ENCODE measurements at regions not wholly inside any gene's neighbourhood (a gene's known extent, or its start where the extent isn't known, plus 50 kb on each side); places are given as distances from the start of the nearest gene placed in this dataset.

DNA sequence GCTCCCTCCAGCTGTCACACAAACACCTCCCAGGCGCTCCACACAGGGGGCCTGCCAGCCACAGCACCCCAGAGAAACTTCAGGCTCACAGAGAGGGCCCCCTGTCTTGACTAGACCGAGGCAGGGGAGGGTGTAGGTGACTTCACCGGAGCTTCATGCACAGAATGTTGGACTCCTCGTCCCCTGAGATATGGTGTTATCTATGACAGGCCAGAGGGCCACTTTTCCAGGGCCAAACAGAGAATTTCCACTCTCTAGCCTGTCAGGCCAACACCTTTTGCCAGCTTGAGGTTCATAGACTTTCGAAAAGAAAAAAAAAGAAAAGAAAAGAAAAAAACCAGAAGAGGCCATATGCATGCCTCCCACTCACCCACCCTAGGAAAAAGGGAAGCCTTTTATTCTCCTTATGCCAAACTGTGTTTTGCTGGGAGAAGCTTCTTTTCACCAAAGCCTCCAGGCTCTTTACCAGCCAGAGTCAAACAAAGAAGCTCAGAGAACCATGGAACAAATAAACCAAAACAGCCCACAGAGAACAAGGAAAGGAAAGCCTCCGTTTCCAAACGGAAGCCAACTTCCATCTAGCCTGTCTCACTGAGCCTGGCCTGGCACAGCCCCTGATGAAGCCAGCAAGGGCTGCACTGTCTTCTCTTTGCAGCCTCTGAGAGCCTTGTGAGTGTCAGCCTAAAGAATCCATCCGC lies 313.2 kb upstream of the JARID2 start:
- no peak for ATAC-seq
- TF ChIP-seq RARB (CRISPR knock-in tag; IDR thresholded peaks at IDR 0.05): no peak
- TF ChIP-seq ZFP30 (CRISPR knock-in tag; IDR thresholded peaks at IDR 0.05): no peak
- TF ChIP-seq, protein P1, sequence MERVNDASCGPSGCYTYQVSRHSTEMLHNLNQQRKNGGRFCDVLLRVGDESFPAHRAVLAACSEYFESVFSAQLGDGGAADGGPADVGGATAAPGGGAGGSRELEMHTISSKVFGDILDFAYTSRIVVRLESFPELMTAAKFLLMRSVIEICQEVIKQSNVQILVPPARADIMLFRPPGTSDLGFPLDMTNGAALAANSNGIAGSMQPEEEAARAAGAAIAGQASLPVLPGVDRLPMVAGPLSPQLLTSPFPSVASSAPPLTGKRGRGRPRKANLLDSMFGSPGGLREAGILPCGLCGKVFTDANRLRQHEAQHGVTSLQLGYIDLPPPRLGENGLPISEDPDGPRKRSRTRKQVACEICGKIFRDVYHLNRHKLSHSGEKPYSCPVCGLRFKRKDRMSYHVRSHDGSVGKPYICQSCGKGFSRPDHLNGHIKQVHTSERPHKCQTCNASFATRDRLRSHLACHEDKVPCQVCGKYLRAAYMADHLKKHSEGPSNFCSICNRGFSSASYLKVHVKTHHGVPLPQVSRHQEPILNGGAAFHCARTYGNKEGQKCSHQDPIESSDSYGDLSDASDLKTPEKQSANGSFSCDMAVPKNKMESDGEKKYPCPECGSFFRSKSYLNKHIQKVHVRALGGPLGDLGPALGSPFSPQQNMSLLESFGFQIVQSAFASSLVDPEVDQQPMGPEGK (CRISPR knock-in tag; IDR thresholded peaks at IDR 0.05; ENCODE audit: borderline replicate concordance): no peak
- TF ChIP-seq ZFP3 (CRISPR knock-in tag; IDR thresholded peaks at IDR 0.05): no peak
- no peak for TF ChIP-seq GLIS3 (CRISPR knock-in tag; IDR thresholded peaks at IDR 0.05)

- TF ChIP-seq TSHZ2 (CRISPR knock-in tag; IDR thresholded peaks at IDR 0.05): no peak
- TF ChIP-seq ZC3H10 (CRISPR knock-in tag; IDR thresholded peaks at IDR 0.05): no peak
- no peak for TF ChIP-seq ESRRG (CRISPR knock-in tag; IDR thresholded peaks at IDR 0.05)
- no peak for TF ChIP-seq BACH2 (CRISPR knock-in tag; IDR thresholded peaks at IDR 0.05; ENCODE audit: borderline replicate concordance)
- TF ChIP-seq RARB (CRISPR knock-in tag; IDR thresholded peaks at IDR 0.05): no peak
- TF ChIP-seq ARNTL (CRISPR knock-in tag; IDR thresholded peaks at IDR 0.05; ENCODE audit: borderline replicate concordance, low read depth): no peak
- TF ChIP-seq ZFP30 (CRISPR knock-in tag; IDR thresholded peaks at IDR 0.05): no peak
- TF ChIP-seq ZNF70 (CRISPR knock-in tag; IDR thresholded peaks at IDR 0.05): no peak
- no peak for TF ChIP-seq CSRNP3 (CRISPR knock-in tag; IDR thresholded peaks at IDR 0.05)
- TF ChIP-seq OSR1 (CRISPR knock-in tag; IDR thresholded peaks at IDR 0.05): no peak
- TF ChIP-seq ZFP3 (CRISPR knock-in tag; IDR thresholded peaks at IDR 0.05): no peak
- no peak for TF ChIP-seq CSDC2 (CRISPR knock-in tag; IDR thresholded peaks at IDR 0.05)
- no peak for TF ChIP-seq TOX (CRISPR knock-in tag; IDR thresholded peaks at IDR 0.05; ENCODE audit: borderline replicate concordance)
- TF ChIP-seq TCF4 (CRISPR knock-in tag; IDR thresholded peaks at IDR 0.05; ENCODE audit: borderline replicate concordance): no peak
- TF ChIP-seq ISL1 (CRISPR knock-in tag; IDR thresholded peaks at IDR 0.05): no peak
- no peak for TF ChIP-seq GLIS3 (CRISPR knock-in tag; IDR thresholded peaks at IDR 0.05)
- TF ChIP-seq, protein P1 (CRISPR knock-in tag; IDR thresholded peaks at IDR 0.05; ENCODE audit: borderline replicate concordance): no peak
- TF ChIP-seq ZNF565 (CRISPR knock-in tag; conservative IDR thresholded peaks at IDR 0.05; ENCODE audit: low read depth): no peak
- no peak for TF ChIP-seq SNAI2 (CRISPR knock-in tag; IDR thresholded peaks at IDR 0.05)
- ATAC-seq: no peak
Measured at GRCh38 chr6:14933183-14933544, 312.7 kb upstream of the JARID2 start.

GRCh38 chr6:14934013-14934412 lies 311.9 kb upstream of the JARID2 start:
- ATAC-seq: no peak
- no peak for TF ChIP-seq BACH2 (CRISPR knock-in tag; IDR thresholded peaks at IDR 0.05; ENCODE audit: borderline replicate concordance)
- no peak for TF ChIP-seq ZFP3 (CRISPR knock-in tag; IDR thresholded peaks at IDR 0.05)
- no peak for TF ChIP-seq TCF4 (CRISPR knock-in tag; IDR thresholded peaks at IDR 0.05; ENCODE audit: borderline replicate concordance)
- no peak for TF ChIP-seq OSR1 (CRISPR knock-in tag; IDR thresholded peaks at IDR 0.05)
- TF ChIP-seq, protein P1 (CRISPR knock-in tag; IDR thresholded peaks at IDR 0.05; ENCODE audit: borderline replicate concordance): no peak
- no peak for TF ChIP-seq POU6F1 (CRISPR knock-in tag; IDR thresholded peaks at IDR 0.05; ENCODE audit: borderline replicate concordance, low read depth)
- TF ChIP-seq CSDC2 (CRISPR knock-in tag; IDR thresholded peaks at IDR 0.05): no peak
- no peak for TF ChIP-seq PPARA (CRISPR knock-in tag; IDR thresholded peaks at IDR 0.05; ENCODE audit: borderline replicate concordance)
- TF ChIP-seq TSHZ2 (CRISPR knock-in tag; IDR thresholded peaks at IDR 0.05): no peak
- TF ChIP-seq ARNTL (CRISPR knock-in tag; IDR thresholded peaks at IDR 0.05; ENCODE audit: borderline replicate concordance, low read depth): no peak
- no peak for TF ChIP-seq ZFP30 (CRISPR knock-in tag; IDR thresholded peaks at IDR 0.05)
- TF ChIP-seq ZC3H10 (CRISPR knock-in tag; IDR thresholded peaks at IDR 0.05): no peak
- no peak for TF ChIP-seq RARB (CRISPR knock-in tag; IDR thresholded peaks at IDR 0.05)
- TF ChIP-seq ZNF70 (CRISPR knock-in tag; IDR thresholded peaks at IDR 0.05): no peak
